Lower leg skin (tissue), 4 donors: ENCODE measurements at regions not wholly inside any gene's neighbourhood (a gene's known extent, or its start where the extent isn't known, plus 50 kb on each side); places are given as distances from the start of the nearest gene placed in this dataset.
"Not testable (repeated sequence)": the region's sequence is repeated elsewhere in the genome, so short reads cannot be mapped to it uniquely, and the experiment has no call there.

Source experiments
- DNase-seq, 2 donors: peaks; one replicate each; pipeline ENCODE4 v3.0.0-alpha.2; 2019; ENCODE audit warnings: low spot score in 2 of 2
- H3K4me3 ChIP-seq: fragments of 200-600 bp; sonication (generic); 2 replicates; pipeline ENCODE4 v1.5.1; 2017; ENCODE audit warnings: mild to moderate bottlenecking, low read depth; ENCODE audit not compliant: poor library complexity, severe bottlenecking
- POLR2A ChIP-seq, 2 donors: fragments of 450-650 bp; IDR thresholded peaks; one replicate each; pipeline ENCODE4 v1.6.1; 2016 to 2017; ENCODE audit warnings: antibody characterized with exemption in 2 of 2, mild to moderate bottlenecking in 1 of 2, moderate library complexity in 1 of 2
- WGBS, 2 donors: methylation state at CpG; one replicate each; pipeline ENCODE4 v1.1.5; 2018; 5-methylcytosine and 5-hydroxymethylcytosine counted together
- intact Hi-C: fragments of 100-400 bp; cut with DNase I; formaldehyde crosslinking; loops from one replicate; pipeline ENCODE4 v1.15.0; 2023; ENCODE audit warnings: low total_unique reads
- TF ChIP-seq, protein P1 (sequence below), 3 donors: fragments of 450-650 bp; IDR thresholded peaks; one replicate each; pipeline ENCODE4 v1.5.1; 2016; ENCODE audit warnings: antibody characterized with exemption in 3 of 3, mild to moderate bottlenecking in 3 of 3, moderate library complexity in 2 of 3

DNA sequence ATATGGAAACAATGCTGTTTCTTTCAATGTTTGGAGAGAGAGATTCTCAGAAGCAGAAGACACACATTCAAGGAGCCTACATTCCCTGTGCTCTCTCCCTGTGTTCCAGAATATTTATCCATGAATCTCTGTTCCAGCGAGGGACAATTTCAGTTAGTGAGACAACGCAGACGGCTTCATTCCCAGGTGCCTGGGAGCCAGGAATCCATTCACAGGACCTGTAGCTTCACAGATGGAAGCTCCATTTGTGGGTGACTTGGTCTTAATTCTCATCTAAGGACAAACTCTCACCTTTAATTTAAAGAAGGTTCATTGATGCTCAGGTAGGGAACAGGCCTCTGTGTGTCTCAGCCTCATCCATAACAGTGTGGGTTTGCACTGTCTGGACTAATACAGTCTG, 1156.6 kb downstream of the RPIA start:
- TF ChIP-seq POLR2A (IDR thresholded peaks at IDR 0.05): no peak
- TF ChIP-seq, protein P1, sequence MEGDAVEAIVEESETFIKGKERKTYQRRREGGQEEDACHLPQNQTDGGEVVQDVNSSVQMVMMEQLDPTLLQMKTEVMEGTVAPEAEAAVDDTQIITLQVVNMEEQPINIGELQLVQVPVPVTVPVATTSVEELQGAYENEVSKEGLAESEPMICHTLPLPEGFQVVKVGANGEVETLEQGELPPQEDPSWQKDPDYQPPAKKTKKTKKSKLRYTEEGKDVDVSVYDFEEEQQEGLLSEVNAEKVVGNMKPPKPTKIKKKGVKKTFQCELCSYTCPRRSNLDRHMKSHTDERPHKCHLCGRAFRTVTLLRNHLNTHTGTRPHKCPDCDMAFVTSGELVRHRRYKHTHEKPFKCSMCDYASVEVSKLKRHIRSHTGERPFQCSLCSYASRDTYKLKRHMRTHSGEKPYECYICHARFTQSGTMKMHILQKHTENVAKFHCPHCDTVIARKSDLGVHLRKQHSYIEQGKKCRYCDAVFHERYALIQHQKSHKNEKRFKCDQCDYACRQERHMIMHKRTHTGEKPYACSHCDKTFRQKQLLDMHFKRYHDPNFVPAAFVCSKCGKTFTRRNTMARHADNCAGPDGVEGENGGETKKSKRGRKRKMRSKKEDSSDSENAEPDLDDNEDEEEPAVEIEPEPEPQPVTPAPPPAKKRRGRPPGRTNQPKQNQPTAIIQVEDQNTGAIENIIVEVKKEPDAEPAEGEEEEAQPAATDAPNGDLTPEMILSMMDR (IDR thresholded peaks at IDR 0.05): no peak
- DNase-seq: no peak
- H3K4me3 ChIP-seq: no peak overlapping the region
- intact Hi-C loops: no loop called here
- 81 to 90% methylated on average over 3 of the region's 3 CpGs for WGBS, 2 donors

GRCh38 chr2:89848763-89849368, 1157.4 kb downstream of the RPIA start:
- TF ChIP-seq, protein P1 (IDR thresholded peaks at IDR 0.05): no peak
- 48 to 68% methylated on average over 2 of the region's 2 CpGs for WGBS, 2 donors
- no peak overlapping the region for H3K4me3 ChIP-seq
- DNase-seq: no peak
- intact Hi-C loops: no loop called here

DNA sequence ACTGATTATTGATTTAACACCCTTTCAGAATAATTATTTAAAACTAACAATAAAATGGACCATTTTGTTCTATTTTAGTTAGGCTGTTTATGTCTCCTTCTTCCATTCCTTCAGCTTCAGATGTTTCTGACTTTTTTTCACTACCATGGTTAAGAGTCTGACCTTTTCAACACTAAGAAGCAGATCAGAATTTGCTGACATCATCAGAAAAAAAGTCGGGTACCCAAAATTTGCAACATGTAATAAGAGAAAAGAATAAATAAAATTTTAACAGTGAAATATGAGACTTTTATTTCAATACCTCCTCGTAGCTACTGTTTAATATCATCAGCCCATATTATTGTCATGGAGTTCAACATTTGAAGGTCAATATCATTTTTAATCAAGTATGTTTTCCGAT, 1158.3 kb downstream of the RPIA start:
- WGBS, 2 donors: 70 to 77% methylated on average over 3 of the region's 3 CpGs
- DNase-seq: no peak
- no peak overlapping the region for H3K4me3 ChIP-seq
- intact Hi-C loops: no loop called here
- no peak for TF ChIP-seq POLR2A (IDR thresholded peaks at IDR 0.05)
- TF ChIP-seq, protein P1 (IDR thresholded peaks at IDR 0.05): no peak

DNA sequence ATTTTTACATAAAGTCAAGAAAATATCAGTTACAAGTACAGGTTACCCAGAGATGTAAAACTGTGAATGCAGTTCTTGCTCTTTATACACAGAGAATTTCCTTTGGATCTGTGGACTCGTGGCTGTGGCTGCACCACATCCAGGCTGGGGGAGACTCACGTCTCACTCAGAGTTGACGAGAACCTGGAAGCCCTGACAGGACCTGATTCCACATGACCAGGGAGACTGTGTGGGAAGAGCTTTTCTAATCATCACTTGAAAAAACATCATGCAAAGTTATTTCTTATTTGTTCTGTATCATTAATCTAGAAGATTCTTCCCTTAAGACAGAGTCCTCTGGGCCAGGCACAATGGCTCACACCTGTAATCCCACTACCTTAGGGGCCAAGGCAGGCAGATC, 1159.0 kb downstream of the RPIA start:
- 60 to 66% methylated on average over 3 of the region's 3 CpGs for WGBS, 2 donors
- intact Hi-C loops: no loop called here
- no peak overlapping the region for H3K4me3 ChIP-seq
- TF ChIP-seq, protein P1 (IDR thresholded peaks at IDR 0.05): no peak
- no peak for TF ChIP-seq POLR2A (IDR thresholded peaks at IDR 0.05)
- no peak for DNase-seq

DNA sequence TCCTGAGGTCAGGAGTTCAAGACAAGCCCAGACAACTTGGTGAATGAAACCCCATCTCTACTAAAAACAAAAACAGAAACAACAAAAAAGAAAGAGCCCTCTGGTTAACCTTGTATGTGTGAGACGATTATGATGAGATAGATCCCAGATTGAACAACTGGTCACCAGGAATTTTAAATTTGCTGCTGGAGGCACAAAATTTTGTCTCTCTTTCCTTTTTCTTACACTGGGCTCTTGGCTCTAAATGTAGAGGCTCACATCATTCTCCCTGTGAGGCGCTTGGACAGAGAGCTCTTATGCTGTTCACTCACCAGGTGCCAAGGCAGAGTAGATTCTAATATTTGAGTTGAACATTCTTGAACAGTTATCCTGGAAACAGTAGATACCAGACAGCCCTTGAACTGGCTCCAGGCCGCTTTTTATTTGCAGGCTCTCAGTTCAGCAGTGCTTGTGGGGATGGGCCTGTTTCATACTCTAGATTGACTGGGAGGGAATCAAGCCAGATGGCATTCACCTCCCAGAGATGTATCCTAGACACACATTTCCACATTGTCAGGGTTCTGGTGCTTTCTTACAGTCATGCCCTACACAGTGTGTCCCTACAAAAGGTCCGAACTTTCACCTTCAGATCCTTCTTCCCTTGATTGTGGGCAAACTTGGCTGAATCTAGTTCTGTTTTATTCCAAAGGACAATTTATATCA, 1159.6 kb downstream of the RPIA start:
- TF ChIP-seq, protein P1 (IDR thresholded peaks at IDR 0.05): no peak
- TF ChIP-seq POLR2A (IDR thresholded peaks at IDR 0.05): no peak
- DNase-seq: no peak
- intact Hi-C loops: no loop called here
- no peak overlapping the region for H3K4me3 ChIP-seq
- 75 to 80% methylated on average over 4 of the region's 4 CpGs for WGBS, 2 donors

- no peak for DNase-seq
- no peak overlapping the region for H3K4me3 ChIP-seq
- TF ChIP-seq, protein P1 (IDR thresholded peaks at IDR 0.05): no peak
- no peak for TF ChIP-seq POLR2A (IDR thresholded peaks at IDR 0.05)
- 90 to 91% methylated on average over 1 of the region's 1 CpG for WGBS, 2 donors
- intact Hi-C loops: no loop called here
These were observed 1160.1 kb downstream of the RPIA start for GRCh38 chr2:89851583-89851905.

- H3K4me3 ChIP-seq, intact Hi-C loops, DNase-seq: not testable (repeated sequence)
- WGBS, 2 donors: no CpG with 5 or more reads among the region's 1 CpG
These were observed 1162.0 kb downstream of the RPIA start for GRCh38 chr2:89853427-89853826.

- H3K4me3 ChIP-seq, DNase-seq, intact Hi-C loops: not testable (repeated sequence)
- no CpG with 5 or more reads among the region's 2 CpGs for WGBS, 2 donors
These were observed 1164.3 kb downstream of the RPIA start for GRCh38 chr2:89855752-89856151.

- DNase-seq, H3K4me3 ChIP-seq, intact Hi-C loops: not testable (repeated sequence)
- WGBS, 2 donors: no CpG with 5 or more reads among the region's 7 CpGs
These were observed 1164.8 kb downstream of the RPIA start for GRCh38 chr2:89856305-89856704.
